ENCODE measurements at regions not wholly inside any gene's neighbourhood (a gene's known extent, or its start where the extent isn't known, plus 50 kb on each side); places are given as distances from the start of the nearest gene placed in this dataset.

- no peak overlapping the region for H2BK5ac ChIP-seq (ENCODE audit: low read depth, low read length)
- no peak overlapping the region for H3K27ac ChIP-seq (ENCODE audit: low read depth, low read length)
- 88% methylated on average over 1 of the region's 1 CpG; no CpG with 5 or more reads in 1 of the 2 experiments for WGBS, 2 experiments (ENCODE audit: extremely low coverage in 1 of 2, insufficient coverage in 1 of 2, insufficient read length in 1 of 2, insufficient replicate concordance in 2 of 2, low coverage in 1 of 2, low lambda C conversion rate in 2 of 2, missing lambda C conversion rate in 1 of 2)
- POLR2A ChIA-PET (ENCODE audit: partially characterized antibody): no interaction called here
- CTCF ChIA-PET (ENCODE audit: partially characterized antibody): no interaction called here
- H2AK5ac ChIP-seq (ENCODE audit: low read depth, low read length): no peak overlapping the region
- no peak overlapping the region for H2BK20ac ChIP-seq (ENCODE audit: low read length)
- H2BK120ac ChIP-seq (replicated peaks; ENCODE audit: low read depth, low read length): no peak overlapping the region
- no peaks in the 10 kb centered on the region for H3K79me2 ChIP-seq (ENCODE audit: control insufficient read depth in 1 of 2, insufficient read depth in 2 of 2, low read length in 2 of 2)
- H3K9ac ChIP-seq (replicated peaks in 1 of 4; ENCODE audit: extremely low read depth in 1 of 4, low read depth in 3 of 4, low read length in 3 of 4): no peak overlapping the region
- no peak overlapping the region for H2BK12ac ChIP-seq (ENCODE audit: low read depth, low read length)
- H3K4me1 ChIP-seq (replicated peaks in 1 of 4; ENCODE audit: control insufficient read depth in 3 of 4, insufficient read depth in 4 of 4, low read length in 3 of 4): peaks cover 0 to 4% (median 0%) of the 10 kb centered on the region in 4 experiments; a peak in 1 of 7 replicates
- H2AFZ ChIP-seq (ENCODE audit: low read length): no peak overlapping the region
- no peaks in the 10 kb centered on the region for H3K23me2 ChIP-seq (ENCODE audit: low read depth, low read length)
- H3K4me2 ChIP-seq (ENCODE audit: insufficient read depth in 1 of 2, low read depth in 2 of 2, low read length in 2 of 2): no peak overlapping the region
- DNase-seq (ENCODE audit: low read depth in 1 of 2, low spot score in 2 of 2): no peak
- H3K4me3 ChIP-seq (ENCODE audit: extremely low read depth in 1 of 4, insufficient read depth in 2 of 4, low read depth in 3 of 4, low read length in 4 of 4): no peak overlapping the region
- H3K23ac ChIP-seq (ENCODE audit: insufficient read length): no peak overlapping the region
- H3K9me3 ChIP-seq (ENCODE audit: insufficient read depth in 2 of 2, low read depth in 1 of 2, low read length in 1 of 2): no peaks in the 10 kb centered on the region
- no peak for FAIRE-seq
- no peak overlapping the region for H3K4ac ChIP-seq (replicated peaks; ENCODE audit: insufficient read length, low read depth, low read length)
- no peaks in the 10 kb centered on the region for H3K79me1 ChIP-seq (ENCODE audit: low read depth, low read length)
- no peak overlapping the region for H3K18ac ChIP-seq (ENCODE audit: extremely low read depth, low read length)
- TF ChIP-seq TAF7 (optimal IDR thresholded peaks at IDR 0.05; ENCODE audit: borderline replicate concordance, low read depth, low read length) (no peak), E2F6 (IDR thresholded peaks at IDR 0.05) (no peak), NRF1 (IDR thresholded peaks at IDR 0.05; ENCODE audit: low read depth, low read length) (no peak), CREB1 (IDR thresholded peaks at IDR 0.05) (no peak), HDAC2 (IDR thresholded peaks at IDR 0.05; ENCODE audit: borderline replicate concordance in 1 of 2, low read depth in 2 of 2, low read length in 2 of 2) (no peak), SIX5 (IDR thresholded peaks at IDR 0.05; ENCODE audit: low read depth, low read length) (no peak)
- no peak overlapping the region for H4K5ac ChIP-seq (ENCODE audit: insufficient read length, low read depth, low read length)
- no peaks in the 10 kb centered on the region for H3K36me3 ChIP-seq (ENCODE audit: control insufficient read depth in 2 of 4, insufficient read depth in 4 of 4, low read length in 3 of 4)
- H3K14ac ChIP-seq (ENCODE audit: insufficient read length): no peak overlapping the region
- H4K8ac ChIP-seq (ENCODE audit: extremely low read depth, insufficient read depth, low read length): no peak overlapping the region
- H2BK15ac ChIP-seq (ENCODE audit: low read length): no peak overlapping the region
- H4K20me1 ChIP-seq (replicated peaks in 1 of 2; ENCODE audit: control insufficient read depth in 1 of 2, insufficient read depth in 2 of 2, low read length in 2 of 2): no peaks in the 10 kb centered on the region
- H4K91ac ChIP-seq (replicated peaks; ENCODE audit: insufficient read length, low read length): no peak overlapping the region
- no peak overlapping the region for H3K56ac ChIP-seq (replicated peaks; ENCODE audit: insufficient read length, low read depth, low read length)
- no peaks in the 10 kb centered on the region for H3K27me3 ChIP-seq (replicated peaks in 1 of 4; ENCODE audit: control insufficient read depth in 3 of 4, extremely low read depth in 1 of 4, insufficient read depth in 3 of 4, low read length in 3 of 4)
Measured at GRCh38 chr4:61044837-61045236, 155.3 kb upstream of the ADGRL3 start.
